HepG2 (cell line): ENCODE measurements at regions not wholly inside any gene's neighbourhood (a gene's known extent, or its start where the extent isn't known, plus 50 kb on each side); places are given as distances from the start of the nearest gene placed in this dataset.
A peak's percentile ranks its signal among the peaks of the same experiment; 100 is the strongest.

ENCODE experiments used
- BRF2 ChIP-seq: sonication (generic); formaldehyde crosslinking; IDR thresholded peaks from 2 replicates; pipeline ENCODE4 v1.8.1; 2022; ENCODE audit warnings: mild to moderate bottlenecking, missing genetic modification reagents
- CCDC6 ChIP-seq: sonication (generic); formaldehyde crosslinking; IDR thresholded peaks from 2 replicates; pipeline ENCODE4 v1.8.1; 2022; ENCODE audit warnings: mild to moderate bottlenecking, missing genetic modification reagents, moderate library complexity
- E2F1 ChIP-seq: sonication (generic); formaldehyde crosslinking; IDR thresholded peaks from 2 replicates; pipeline ENCODE4 v1.5.0; 2020; ENCODE audit warnings: missing genetic modification reagents
- FLYWCH1 ChIP-seq: sonication (generic); formaldehyde crosslinking; IDR thresholded peaks from 2 replicates; pipeline ENCODE4 v1.8.1; 2023; ENCODE audit warnings: mild to moderate bottlenecking, missing genetic modification reagents
- HNRNPL ChIP-seq: fragments of 200-400 bp; formaldehyde crosslinking; IDR thresholded peaks from 2 replicates; pipeline ENCODE4 v1.6.1; 2017; ENCODE audit warnings: mild to moderate bottlenecking, low read depth, low read length
- KLF15 ChIP-seq: sonication (generic); formaldehyde crosslinking; IDR thresholded peaks from 2 replicates; pipeline ENCODE4 v1.8.1; 2023; ENCODE audit warnings: borderline replicate concordance, mild to moderate bottlenecking, inconsistent platforms, missing genetic modification reagents, mixed read lengths
- MXD1 ChIP-seq: sonication (generic); formaldehyde crosslinking; IDR thresholded peaks from 2 replicates; pipeline ENCODE4 v1.4.0; 2020; ENCODE audit warnings: mild to moderate bottlenecking, missing genetic modification reagents
- PAX8 ChIP-seq: sonication (generic); formaldehyde crosslinking; IDR thresholded peaks from 2 replicates; pipeline ENCODE4 v1.8.0; 2022; ENCODE audit warnings: mild to moderate bottlenecking, missing genetic modification reagents, borderline replicate concordance
- POGZ ChIP-seq: sonication (generic); formaldehyde crosslinking; IDR thresholded peaks from 2 replicates; pipeline ENCODE4 v1.4.0; 2020; ENCODE audit warnings: mild to moderate bottlenecking, missing genetic modification reagents
- POLR2G ChIP-seq: fragments of 200-400 bp; formaldehyde crosslinking; IDR thresholded peaks from 2 replicates; pipeline ENCODE4 v1.6.1; 2018; ENCODE audit warnings: mild to moderate bottlenecking, low read depth, low read length, moderate library complexity
- RARG ChIP-seq: sonication (generic); formaldehyde crosslinking; IDR thresholded peaks from 2 replicates; pipeline ENCODE4 v1.4.0; 2020; ENCODE audit warnings: low read depth, mild to moderate bottlenecking, missing genetic modification reagents
- SIX4 ChIP-seq: sonication (generic); formaldehyde crosslinking; IDR thresholded peaks from 2 replicates; pipeline ENCODE4 v1.4.0; 2020; ENCODE audit warnings: missing genetic modification reagents
- SNAPC5 ChIP-seq: sonication (generic); formaldehyde crosslinking; IDR thresholded peaks from 2 replicates; pipeline ENCODE4 v1.8.1; 2023; ENCODE audit warnings: mild to moderate bottlenecking, missing genetic modification reagents, borderline replicate concordance
- ZHX2 ChIP-seq, 2 experiments: sonication (generic) in 1 of 2; formaldehyde crosslinking in 1 of 2; IDR thresholded peaks; 2 replicates each; pipeline versions ENCODE4 v1.6.1 to v1.9.0; 2014 to 2022; ENCODE audit warnings: antibody characterized with exemption in 1 of 2, borderline replicate concordance in 1 of 2, inconsistent platforms in 1 of 2, low read depth in 1 of 2, missing genetic modification reagents in 1 of 2
- ZNF136 ChIP-seq: sonication (generic); formaldehyde crosslinking; IDR thresholded peaks from 2 replicates; pipeline ENCODE4 v1.8.1; 2022; ENCODE audit warnings: low read depth, mild to moderate bottlenecking, moderate library complexity, missing genetic modification reagents
- ZNF337 ChIP-seq: sonication (generic); formaldehyde crosslinking; IDR thresholded peaks from 2 replicates; pipeline ENCODE4 v1.5.1; 2020; ENCODE audit warnings: missing genetic modification reagents, low read depth, mild to moderate bottlenecking, borderline replicate concordance
- ZNF781 ChIP-seq: sonication (generic); formaldehyde crosslinking; IDR thresholded peaks from 2 replicates; pipeline ENCODE4 v1.5.1; 2020; ENCODE audit warnings: borderline replicate concordance, mild to moderate bottlenecking, missing genetic modification reagents; ENCODE audit errors: not compliant biosample characterization
- ZSCAN22 ChIP-seq: sonication (generic); formaldehyde crosslinking; IDR thresholded peaks from 2 replicates; pipeline ENCODE4 v1.4.0; 2020; ENCODE audit warnings: mild to moderate bottlenecking, missing genetic modification reagents

GRCh38 chr3:8443829-8444791 is 57.5 kb upstream of the LMCD1 start (continued):
- TF ChIP-seq BRF2 (CRISPR knock-in tag) (0 out of 2 replicates have a peak, but pooled peaks have one; percentile 37), ZNF136 (CRISPR knock-in tag) (no peak), FLYWCH1 (CRISPR knock-in tag) (no peak), POGZ (CRISPR knock-in tag) (peak; percentile 90), MXD1 (CRISPR knock-in tag) (no peak), SIX4 (CRISPR knock-in tag) (no peak), E2F1 (CRISPR knock-in tag) (no peak), PAX8 (CRISPR knock-in tag) (no peak), ZHX2 (IDR thresholded peaks at IDR 0.05; ENCODE audit: low read depth) (no peak; the same call in 1 of the 2 replicates), ZHX2 (CRISPR knock-in tag; IDR thresholded peaks at IDR 0.05; ENCODE audit: borderline replicate concordance) (no peak), CCDC6 (CRISPR knock-in tag) (peak; percentile 59; the same call in 1 of the 2 replicates), POLR2G (peak; percentile 88), ZNF781 (CRISPR knock-in tag) (peak; percentile 45), KLF15 (CRISPR knock-in tag) (no peak), ZSCAN22 (CRISPR knock-in tag) (no peak), HNRNPL (no peak), ZNF337 (CRISPR knock-in tag) (no peak), SNAPC5 (CRISPR knock-in tag) (0 out of 2 replicates have a peak, but pooled peaks have one; percentile 43), RARG (CRISPR knock-in tag) (no peak)
